CD4-positive, alpha-beta T cell (primary cell): ENCODE measurements at regions not wholly inside any gene's neighbourhood (a gene's known extent, or its start where the extent isn't known, plus 50 kb on each side); places are given as distances from the start of the nearest gene placed in this dataset.

Experiments used
- ATAC-seq: fragments of 200-7000 bp; cut with Tn5 transposase; one replicate; pipeline ENCODE4 v1.10.0; 2022; ENCODE audit warnings: mild to moderate bottlenecking; ENCODE audit not compliant: poor library complexity
- CTCF ChIA-PET: fragments of 350-600 bp; sonication (Branson Sonifier 250); formaldehyde crosslinking; loops from one replicate; lab custom pipeline; 2021; ENCODE audit warnings: antibody characterized with exemption, inconsistent platforms; lab: Charles Lee
- POLR2A ChIA-PET: fragments of 350-600 bp; sonication (Branson Sonifier 250); formaldehyde crosslinking; loops from one replicate; lab custom pipeline; 2021; ENCODE audit warnings: antibody characterized with exemption, inconsistent platforms; lab: Charles Lee
- DNase-seq, 14 experiments: peaks; one replicate each; pipeline ENCODE4 v3.0.0-alpha.2; 2013 to 2020; ENCODE audit warnings: mixed read lengths in 2 of 14
- H3K27ac ChIP-seq, 2 donors: one replicate each; pipeline versions ENCODE4 v1.5.1 to v1.7.0; 2013; ENCODE audit warnings: low read length in 2 of 2, low read depth in 1 of 2, mild to moderate bottlenecking in 1 of 2
- H3K27me3 ChIP-seq, 2 experiments: 1 replicate in 1 of 2; 2 replicates in 1 of 2; pipeline versions ENCODE4 v1.6.1 to v1.7.0; 2013; ENCODE audit warnings: low read length in 2 of 2, control low read depth in 1 of 2, mild to moderate bottlenecking in 1 of 2, moderate library complexity in 1 of 2; ENCODE audit not compliant: insufficient read depth in 2 of 2, control insufficient read depth in 1 of 2
- H3K36me3 ChIP-seq: one replicate; pipeline ENCODE4 v1.6.1; 2013; ENCODE audit warnings: low read length, control low read depth; ENCODE audit not compliant: insufficient read depth
- H3K4me1 ChIP-seq: one replicate; pipeline ENCODE4 v1.6.1; 2013; ENCODE audit warnings: low read length, control low read depth; ENCODE audit not compliant: insufficient read depth
- H3K4me3 ChIP-seq: one replicate; pipeline ENCODE4 v1.5.1; 2013; ENCODE audit warnings: mild to moderate bottlenecking, low read length, moderate library complexity
- H3K9me3 ChIP-seq, 2 experiments: 1 replicate in 1 of 2; 2 replicates in 1 of 2; pipeline versions ENCODE4 v1.6.1 to v1.7.0; 2013; ENCODE audit warnings: low read length in 2 of 2, mild to moderate bottlenecking in 2 of 2, control low read depth in 1 of 2, moderate library complexity in 1 of 2; ENCODE audit not compliant: control insufficient read depth in 1 of 2, insufficient read depth in 1 of 2
- H3K27ac Mint-ChIP-seq: one replicate; pipeline ENCODE4 v1.8.0; 2020; ENCODE audit warnings: mixed read lengths
- H3K27me3 Mint-ChIP-seq: one replicate; pipeline ENCODE4 v1.8.0; 2021; ENCODE audit warnings: mixed read lengths
- H3K36me3 Mint-ChIP-seq: one replicate; pipeline ENCODE4 v1.8.0; 2021; ENCODE audit warnings: low read depth, mixed read lengths
- H3K4me1 Mint-ChIP-seq: one replicate; pipeline ENCODE4 v1.8.0; 2021; ENCODE audit warnings: low read depth, mixed read lengths
- H3K4me3 Mint-ChIP-seq: one replicate; pipeline ENCODE4 v1.8.0; 2020; ENCODE audit warnings: mild to moderate bottlenecking, mixed read lengths
- H3K9me3 Mint-ChIP-seq: one replicate; pipeline ENCODE4 v1.8.0; 2020; ENCODE audit warnings: mixed read lengths
- intact Hi-C, 2 experiments: fragments of 100-400 bp; cut with DNase I in 1 of 2; cut with micrococcal nuclease in 1 of 2; formaldehyde crosslinking; loops; one replicate each; pipeline versions ENCODE4 v1.15.1 to v1.9.0; 2023 to 2025; cut with DNase I, micrococcal nuclease
- TF ChIP-seq, protein P1 (sequence below): fragments of 200-600 bp; IDR thresholded peaks from one replicate; pipeline ENCODE4 v1.8.0; 2022; ENCODE audit warnings: antibody characterized with exemption, mild to moderate bottlenecking

- CTCF ChIA-PET: no interaction called here
- Mint-ChIP-seq H3K27ac (no peak overlapping the region), H3K9me3 (no peaks in the 10 kb centered on the region), H3K27me3 (no peaks in the 10 kb centered on the region), H3K36me3 (no peaks in the 10 kb centered on the region), H3K4me3 (no peak overlapping the region), H3K4me1 (no peaks in the 10 kb centered on the region)
- no peak for ATAC-seq
- Histone ChIP-seq H3K27ac (no peak overlapping the region), H3K36me3 (no peaks in the 10 kb centered on the region), H3K9me3 (no peaks in the 10 kb centered on the region), H3K4me3 (no peak overlapping the region), H3K4me1 (no peaks in the 10 kb centered on the region), H3K27me3 (no peaks in the 10 kb centered on the region)
- TF ChIP-seq, protein P1, sequence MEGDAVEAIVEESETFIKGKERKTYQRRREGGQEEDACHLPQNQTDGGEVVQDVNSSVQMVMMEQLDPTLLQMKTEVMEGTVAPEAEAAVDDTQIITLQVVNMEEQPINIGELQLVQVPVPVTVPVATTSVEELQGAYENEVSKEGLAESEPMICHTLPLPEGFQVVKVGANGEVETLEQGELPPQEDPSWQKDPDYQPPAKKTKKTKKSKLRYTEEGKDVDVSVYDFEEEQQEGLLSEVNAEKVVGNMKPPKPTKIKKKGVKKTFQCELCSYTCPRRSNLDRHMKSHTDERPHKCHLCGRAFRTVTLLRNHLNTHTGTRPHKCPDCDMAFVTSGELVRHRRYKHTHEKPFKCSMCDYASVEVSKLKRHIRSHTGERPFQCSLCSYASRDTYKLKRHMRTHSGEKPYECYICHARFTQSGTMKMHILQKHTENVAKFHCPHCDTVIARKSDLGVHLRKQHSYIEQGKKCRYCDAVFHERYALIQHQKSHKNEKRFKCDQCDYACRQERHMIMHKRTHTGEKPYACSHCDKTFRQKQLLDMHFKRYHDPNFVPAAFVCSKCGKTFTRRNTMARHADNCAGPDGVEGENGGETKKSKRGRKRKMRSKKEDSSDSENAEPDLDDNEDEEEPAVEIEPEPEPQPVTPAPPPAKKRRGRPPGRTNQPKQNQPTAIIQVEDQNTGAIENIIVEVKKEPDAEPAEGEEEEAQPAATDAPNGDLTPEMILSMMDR: no peak
- POLR2A ChIA-PET: no interaction called here
- no peak for DNase-seq
- intact Hi-C loops: no loop called here
Observed at GRCh38 chr3:168884353-168884903, 779.1 kb downstream of the MECOM start.

- H3K36me3 ChIP-seq: no peaks in the 10 kb centered on the region
- Mint-ChIP-seq H3K4me3 (no peak overlapping the region), H3K27ac (no peak overlapping the region), H3K27me3 (no peaks in the 10 kb centered on the region), H3K36me3 (no peaks in the 10 kb centered on the region), H3K9me3 (no peaks in the 10 kb centered on the region), H3K4me1 (no peaks in the 10 kb centered on the region)
- no peaks in the 10 kb centered on the region for H3K27me3 ChIP-seq
- H3K27ac ChIP-seq: no peak overlapping the region
- no peak for ATAC-seq
- H3K4me1 ChIP-seq: no peaks in the 10 kb centered on the region
- H3K9me3 ChIP-seq: no peaks in the 10 kb centered on the region
- DNase-seq: no peak
- H3K4me3 ChIP-seq: no peak overlapping the region
- intact Hi-C loops: no loop called here
- TF ChIP-seq, protein P1: no peak
- ChIA-PET CTCF (no interaction called here), POLR2A (no interaction called here)
Observed at GRCh38 chr3:168883145-168883544, 780.4 kb downstream of the MECOM start.

GRCh38 chr3:168881804-168882203 is 781.7 kb downstream of the MECOM start:
- Mint-ChIP-seq H3K4me3 (no peak overlapping the region), H3K27ac (no peak overlapping the region), H3K9me3 (no peaks in the 10 kb centered on the region), H3K36me3 (no peaks in the 10 kb centered on the region), H3K27me3 (no peaks in the 10 kb centered on the region), H3K4me1 (no peaks in the 10 kb centered on the region)
- no peaks in the 10 kb centered on the region for H3K4me1 ChIP-seq
- H3K36me3 ChIP-seq: no peaks in the 10 kb centered on the region
- H3K27me3 ChIP-seq: no peaks in the 10 kb centered on the region
- ChIA-PET POLR2A (no interaction called here), CTCF (no interaction called here)
- no peak for DNase-seq
- intact Hi-C loops: no loop called here
- TF ChIP-seq, protein P1: no peak
- H3K4me3 ChIP-seq: no peak overlapping the region
- H3K9me3 ChIP-seq: no peaks in the 10 kb centered on the region
- no peak for ATAC-seq
- no peak overlapping the region for H3K27ac ChIP-seq
